ENCODE measurements at regions not wholly inside any gene's neighbourhood (a gene's known extent, or its start where the extent isn't known, plus 50 kb on each side); places are given as distances from the start of the nearest gene placed in this dataset.

DNA sequence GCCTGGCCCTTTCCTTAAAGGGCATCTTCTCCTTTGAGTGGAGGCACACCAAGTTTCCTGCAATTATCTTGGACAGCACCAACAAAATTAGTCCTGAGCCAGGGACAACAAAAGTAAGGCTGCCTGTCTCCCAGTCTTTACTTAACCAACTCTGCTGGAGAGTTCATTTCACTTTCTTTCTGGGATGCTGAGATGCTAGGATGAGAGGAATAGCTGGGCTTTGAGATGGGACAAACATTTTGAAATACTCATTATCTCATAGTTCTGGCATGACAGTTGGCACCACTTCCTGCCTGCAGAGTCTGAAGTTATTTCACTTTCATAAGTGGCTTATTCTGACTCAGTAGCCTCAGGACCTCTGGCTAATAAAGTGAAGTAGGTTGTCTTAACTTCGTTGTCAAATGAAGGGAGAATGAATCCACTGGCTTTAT is 157.0 kb downstream of the C9orf152 start:
- peak overlapping the region; percentile 93 for H3K27ac ChIP-seq (ENCODE audit: low read depth, low read length)
- no peaks in the 10 kb centered on the region for H3K27me3 ChIP-seq (ENCODE audit: insufficient read depth, low read length)
- H3K4me3 ChIP-seq (ENCODE audit: insufficient read depth, low read length) = peak overlapping the region; percentile 92
- H2AFZ ChIP-seq (ENCODE audit: low read length) = no peak overlapping the region
- peak; percentile 86 for DNase-seq (ENCODE audit: insufficient read length, low spot score, missing footprints)
- no peak for TF ChIP-seq CTCF (IDR thresholded peaks at IDR 0.05; ENCODE audit: extremely low read depth, low read depth, low read length)
- H3K36me3 ChIP-seq (ENCODE audit: insufficient read depth, low read length) = no peaks in the 10 kb centered on the region
- no peaks in the 10 kb centered on the region for H3K9me3 ChIP-seq (ENCODE audit: low read depth, low read length)
- peaks cover 76% of the 10 kb centered on the region for H3K79me2 ChIP-seq (ENCODE audit: insufficient read depth, low read length)
- peaks cover 31% of the 10 kb centered on the region for H3K4me1 ChIP-seq (ENCODE audit: insufficient read depth, low read length)
- H4K20me1 ChIP-seq (ENCODE audit: insufficient read depth, low read length) = peaks cover 27% of the 10 kb centered on the region
- H3K4me2 ChIP-seq (ENCODE audit: insufficient read depth, low read length) = peak overlapping the region; percentile 87

GRCh38 chr9:110056062-110056461 is 151.9 kb downstream of the C9orf152 start:
- Histone ChIP-seq H3K79me2 (ENCODE audit: insufficient read depth, low read length) (peaks cover 97% of the 10 kb centered on the region), H3K4me2 (ENCODE audit: insufficient read depth, low read length) (no peak overlapping the region), H3K9me3 (ENCODE audit: low read depth, low read length) (no peaks in the 10 kb centered on the region), H3K36me3 (ENCODE audit: insufficient read depth, low read length) (peaks cover 14% of the 10 kb centered on the region), H4K20me1 (ENCODE audit: insufficient read depth, low read length) (peaks cover 60% of the 10 kb centered on the region), H3K27me3 (ENCODE audit: insufficient read depth, low read length) (no peaks in the 10 kb centered on the region), H2AFZ (ENCODE audit: low read length) (no peak overlapping the region), H3K4me1 (ENCODE audit: insufficient read depth, low read length) (peaks cover 37% of the 10 kb centered on the region), H3K27ac (ENCODE audit: low read depth, low read length) (no peak overlapping the region), H3K4me3 (ENCODE audit: insufficient read depth, low read length) (no peak overlapping the region)
- DNase-seq (ENCODE audit: insufficient read length, low spot score, missing footprints) = no peak
- no peak for TF ChIP-seq CTCF (IDR thresholded peaks at IDR 0.05; ENCODE audit: extremely low read depth, low read depth, low read length)

DNA sequence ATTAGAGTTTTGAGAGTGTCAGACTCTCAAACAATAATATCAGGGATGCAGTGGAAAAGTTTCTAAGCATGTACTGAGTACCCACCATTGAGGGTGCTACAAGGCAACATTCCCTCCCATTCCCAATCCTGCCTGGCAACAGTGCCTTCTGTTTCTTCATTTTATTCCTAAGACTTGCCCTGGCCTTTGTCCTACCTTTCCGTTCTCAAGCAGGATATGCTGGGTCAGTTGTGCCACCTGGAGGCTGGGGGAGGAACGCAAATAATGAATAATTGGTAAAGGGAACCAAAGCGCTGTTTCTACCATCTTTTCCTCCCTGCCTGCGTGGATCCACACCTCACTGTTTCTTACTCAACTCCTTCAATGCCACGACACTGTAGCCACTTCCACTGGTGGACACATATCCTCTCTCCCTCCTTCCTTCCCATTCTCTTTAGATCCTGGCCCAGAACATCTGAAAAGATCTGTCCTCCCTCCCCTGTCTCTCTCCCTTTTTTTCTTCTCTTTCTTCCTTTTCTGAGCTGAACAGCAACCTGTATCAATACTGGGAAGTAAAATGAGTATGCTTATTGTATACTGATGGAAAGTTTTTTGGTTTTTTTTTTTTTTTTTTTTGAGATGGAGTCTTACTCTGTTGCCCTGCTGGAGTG is 149.5 kb downstream of the C9orf152 start:
- Histone ChIP-seq H3K4me1 (ENCODE audit: insufficient read depth, low read length) (peaks cover 21% of the 10 kb centered on the region), H4K20me1 (ENCODE audit: insufficient read depth, low read length) (peaks cover 65% of the 10 kb centered on the region), H3K27ac (ENCODE audit: low read depth, low read length) (peak overlapping the region; percentile 7)

More for the DNA sequence above, 149.5 kb downstream of the C9orf152 start:
- peaks cover 23% of the 10 kb centered on the region for H3K36me3 ChIP-seq (ENCODE audit: insufficient read depth, low read length)
- peak; percentile 44 for TF ChIP-seq CTCF (IDR thresholded peaks at IDR 0.05; ENCODE audit: extremely low read depth, low read depth, low read length)
- no peak overlapping the region for H2AFZ ChIP-seq (ENCODE audit: low read length)
- no peaks in the 10 kb centered on the region for H3K27me3 ChIP-seq (ENCODE audit: insufficient read depth, low read length)
- peaks cover 97% of the 10 kb centered on the region for H3K79me2 ChIP-seq (ENCODE audit: insufficient read depth, low read length)
- no peak for DNase-seq (ENCODE audit: insufficient read length, low spot score, missing footprints)
- no peaks in the 10 kb centered on the region for H3K9me3 ChIP-seq (ENCODE audit: low read depth, low read length)
- H3K4me3 ChIP-seq (ENCODE audit: insufficient read depth, low read length) = no peak overlapping the region
- no peak overlapping the region for H3K4me2 ChIP-seq (ENCODE audit: insufficient read depth, low read length)
